WTC11 (cell line): ENCODE measurements at regions not wholly inside any gene's neighbourhood (a gene's known extent, or its start where the extent isn't known, plus 50 kb on each side); places are given as distances from the start of the nearest gene placed in this dataset.
A peak's percentile ranks its signal among the peaks of the same experiment; 100 is the strongest.

Source experiments
- ATAC-seq: fragments of 200-7000 bp; cut with Tn5 transposase; 2 replicates; pipeline ENCODE4 v1.10.0; 2021; ENCODE audit warnings: mild to moderate bottlenecking, moderate library complexity
- CTCF ChIA-PET: fragments of 300-600 bp; sonication (Branson Sonifier 250); formaldehyde crosslinking; loops from one replicate; lab custom pipeline; 2021; ENCODE audit warnings: antibody characterized with exemption; lab: Charles Lee
- POLR2A ChIA-PET: fragments of 350-600 bp; sonication (Branson Sonifier 250); formaldehyde crosslinking; loops from one replicate; lab custom pipeline; 2021; ENCODE audit warnings: antibody characterized with exemption; lab: Charles Lee
- DNase-seq: peaks from one replicate; pipeline ENCODE4 v3.0.0; 2021; ENCODE audit warnings: low spot score
- H3K27ac Mint-ChIP-seq: 2 replicates; pipeline ENCODE4 v1.8.0; 2021; ENCODE audit warnings: mixed read lengths
- H3K27me3 Mint-ChIP-seq: 2 replicates; pipeline ENCODE4 v1.8.0; 2021; ENCODE audit warnings: low read depth, mild to moderate bottlenecking, moderate library complexity, mixed read lengths
- H3K36me3 Mint-ChIP-seq: 2 replicates; pipeline ENCODE4 v1.8.0; 2021; ENCODE audit warnings: mixed read lengths
- H3K4me1 Mint-ChIP-seq: 2 replicates; pipeline ENCODE4 v1.8.0; 2022; ENCODE audit warnings: mixed read lengths
- H3K4me3 Mint-ChIP-seq: 2 replicates; pipeline ENCODE4 v1.8.0; 2021; ENCODE audit warnings: mild to moderate bottlenecking, moderate library complexity, mixed read lengths
- H3K9me3 Mint-ChIP-seq: 2 replicates; pipeline ENCODE4 v1.8.0; 2021; ENCODE audit warnings: mixed read lengths
- CREB1 ChIP-seq: sonication (generic); formaldehyde crosslinking; IDR thresholded peaks from 2 replicates; pipeline ENCODE4 v1.8.0; 2023; ENCODE audit warnings: mild to moderate bottlenecking, missing genetic modification reagents
- ESRRA ChIP-seq: sonication (generic); formaldehyde crosslinking; IDR thresholded peaks from 2 replicates; pipeline ENCODE4 v1.8.1; 2022; ENCODE audit warnings: mild to moderate bottlenecking, missing genetic modification reagents, borderline replicate concordance
- MYBL2 ChIP-seq: sonication (generic); formaldehyde crosslinking; IDR thresholded peaks from 2 replicates; pipeline ENCODE4 v1.8.1; 2023; ENCODE audit warnings: mild to moderate bottlenecking, moderate library complexity, missing genetic modification reagents
- PRDM15 ChIP-seq: sonication (generic); formaldehyde crosslinking; IDR thresholded peaks from 2 replicates; pipeline ENCODE4 v1.8.0; 2022; ENCODE audit warnings: missing genetic modification reagents
- RORB ChIP-seq: fragments of 250-450 bp; sonication (Bioruptor Pico); IDR thresholded peaks from 2 replicates; pipeline ENCODE4 v1.9.0; 2021; ENCODE audit warnings: mild to moderate bottlenecking
- SOX15 ChIP-seq: fragments of 250-450 bp; sonication (Bioruptor Pico); IDR thresholded peaks from 2 replicates; pipeline ENCODE4 v1.9.0; 2021; ENCODE audit warnings: mild to moderate bottlenecking
- ZBTB43 ChIP-seq: sonication (generic); formaldehyde crosslinking; IDR thresholded peaks from 2 replicates; pipeline ENCODE4 v1.8.1; 2023; ENCODE audit warnings: mild to moderate bottlenecking, missing genetic modification reagents
- ZNF138 ChIP-seq: sonication (generic); formaldehyde crosslinking; conservative IDR thresholded peaks from 2 replicates; pipeline ENCODE4 v1.8.1; 2022; ENCODE audit warnings: mild to moderate bottlenecking, moderate library complexity, missing genetic modification reagents
- ZNF423 ChIP-seq: fragments of 250-450 bp; sonication (Bioruptor Pico); IDR thresholded peaks from 2 replicates; pipeline ENCODE4 v2.1.2; 2022; ENCODE audit warnings: mild to moderate bottlenecking, moderate library complexity
- ZNF532 ChIP-seq: fragments of 250-450 bp; sonication (Bioruptor Pico); IDR thresholded peaks from 2 replicates; pipeline ENCODE4 v1.9.0; 2021; ENCODE audit warnings: mild to moderate bottlenecking, borderline replicate concordance

- DNase-seq = no peak
- no peak overlapping the region for H3K27ac Mint-ChIP-seq
- TF ChIP-seq CREB1 (CRISPR knock-in tag) (no peak), SOX15 (CRISPR knock-in tag) (no peak), PRDM15 (CRISPR knock-in tag) (no peak)
- H3K4me3 Mint-ChIP-seq = no peak overlapping the region
- H3K9me3 Mint-ChIP-seq = peaks cover 4% of the 10 kb centered on the region; the same call in 1 of the 2 replicates
- no peaks in the 10 kb centered on the region for H3K36me3 Mint-ChIP-seq
- H3K27me3 Mint-ChIP-seq = peaks cover 2% of the 10 kb centered on the region; the same call in 1 of the 2 replicates
- ChIA-PET CTCF (interaction anchor here (1.0 to 4.1 kb wide), 2 partner anchors 10 to 42 kb away, joined by 3 to 18 read pairs; no protein-coding TSS in a partner anchor), POLR2A (no interaction called here)
- H3K4me1 Mint-ChIP-seq = peaks cover 14% of the 10 kb centered on the region
- ATAC-seq = no peak
These were observed 289.8 kb upstream of the RTL1 start for GRCh38 chr14:101193106-101193844.

- H3K27me3 Mint-ChIP-seq = peaks cover 2% of the 10 kb centered on the region; the same call in 1 of the 2 replicates
- ATAC-seq (no peak), DNase-seq (no peak)
- ChIA-PET CTCF (interaction anchor here (1.0 to 4.1 kb wide), 2 partner anchors 11 to 41 kb away, joined by 3 to 18 read pairs; no protein-coding TSS in a partner anchor), POLR2A (no interaction called here)
- no peak for TF ChIP-seq ZNF532 (CRISPR knock-in tag)
- no peaks in the 10 kb centered on the region for H3K36me3 Mint-ChIP-seq
- no peak overlapping the region for H3K27ac Mint-ChIP-seq
- H3K4me1 Mint-ChIP-seq = peaks cover 14% of the 10 kb centered on the region
- H3K9me3 Mint-ChIP-seq = peaks cover 4% of the 10 kb centered on the region; the same call in 1 of the 2 replicates
- no peak overlapping the region for H3K4me3 Mint-ChIP-seq
These were observed 290.4 kb upstream of the RTL1 start for GRCh38 chr14:101193845-101194372.

- H3K36me3 Mint-ChIP-seq = no peaks in the 10 kb centered on the region
- ATAC-seq (no peak), DNase-seq (no peak)
- H3K27ac Mint-ChIP-seq = no peak overlapping the region
- peaks cover 2% of the 10 kb centered on the region; the same call in 1 of the 2 replicates for H3K27me3 Mint-ChIP-seq
- H3K9me3 Mint-ChIP-seq = peaks cover 4% of the 10 kb centered on the region; the same call in 1 of the 2 replicates
- TF ChIP-seq ESRRA (CRISPR knock-in tag) (no peak), MYBL2 (CRISPR knock-in tag) (no peak), ZNF423 (peak; percentile 89), ZBTB43 (CRISPR knock-in tag) (no peak), RORB (CRISPR knock-in tag) (no peak), ZNF138 (CRISPR knock-in tag) (no peak)
- TF ChIP-seq, all 79 proteins: peak for 1
- Mint-ChIP-seq H3K4me3 (no peak overlapping the region), H3K4me1 (peaks cover 14% of the 10 kb centered on the region)
- ChIA-PET POLR2A (no interaction called here), CTCF (interaction anchor here (4.1 kb wide), 1 partner anchor 11 kb away, joined by 18 read pairs; no protein-coding TSS in a partner anchor)
These were observed 291.1 kb upstream of the RTL1 start for GRCh38 chr14:101194373-101195308.
